ENCODE measurements at regions not wholly inside any gene's neighbourhood (a gene's known extent, or its start where the extent isn't known, plus 50 kb on each side); places are given as distances from the start of the nearest gene placed in this dataset.

- TF ChIP-seq TEAD4 (IDR thresholded peaks at IDR 0.05) (no peak), RAD21 (IDR thresholded peaks at IDR 0.05; ENCODE audit: low read depth) (no peak), REST (IDR thresholded peaks at IDR 0.05; ENCODE audit: low read depth) (no peak), NFIC (IDR thresholded peaks at IDR 0.05) (no peak), EP300 (IDR thresholded peaks at IDR 0.05; ENCODE audit: borderline replicate concordance) (no peak), YY1 (IDR thresholded peaks at IDR 0.05; ENCODE audit: low read depth) (no peak), TAF1 (IDR thresholded peaks at IDR 0.05; ENCODE audit: low read depth) (no peak), EGR1 (IDR thresholded peaks at IDR 0.05) (no peak)
These were observed 142.0 kb upstream of the PDZRN3 start for GRCh38 chr3:73766599-73767381.

Measured in Ishikawa (cell line).